ENCODE measurements at regions not wholly inside any gene's neighbourhood (a gene's known extent, or its start where the extent isn't known, plus 50 kb on each side); places are given as distances from the start of the nearest gene placed in this dataset.

GRCh38 chr3:69665026-69665737 is 74.1 kb upstream of the MITF start:
- TF ChIP-seq CTCF (IDR thresholded peaks at IDR 0.05; ENCODE audit: borderline replicate concordance, extremely low read depth, low read length, poor library complexity, severe bottlenecking), result no peak
- no peak for TF ChIP-seq EZH2 (IDR thresholded peaks at IDR 0.05; ENCODE audit: borderline replicate concordance, low read depth, low read length, severe bottlenecking)

Data from DND-41 (cell line).